NCI-H2029 treated with DMSO at 0.1 percent for 48 hours (cell line): ENCODE measurements at regions not wholly inside any gene's neighbourhood (a gene's known extent, or its start where the extent isn't known, plus 50 kb on each side); places are given as distances from the start of the nearest gene placed in this dataset.

ENCODE experiments used
- DNase-seq: peaks from one replicate; lab custom pipeline; 2025; lab: John Stamatoyannopoulos, UW

GRCh38 chr12:114740448-114740847 is 56.5 kb upstream of the TBX3 start:
- DNase-seq = no peak

GRCh38 chr12:114738460-114739184 is 54.6 kb upstream of the TBX3 start:
- no peak for DNase-seq

- no peak for DNase-seq
Measured at GRCh38 chr12:114735680-114736374, 51.9 kb upstream of the TBX3 start.

- no peak for DNase-seq
Measured at GRCh38 chr12:114735011-114735410, 51.0 kb upstream of the TBX3 start.

GRCh38 chr12:114733919-114734318 is 49.9 kb upstream of the TBX3 start:
- DNase-seq = no peak
